Tongue (tissue), 1 donor: ENCODE measurements at regions not wholly inside any gene's neighbourhood (a gene's known extent, or its start where the extent isn't known, plus 50 kb on each side); places are given as distances from the start of the nearest gene placed in this dataset.

ENCODE experiments used
- DNase-seq: peaks from one replicate; pipeline ENCODE4 v3.0.0-alpha.2; 2015

DNA sequence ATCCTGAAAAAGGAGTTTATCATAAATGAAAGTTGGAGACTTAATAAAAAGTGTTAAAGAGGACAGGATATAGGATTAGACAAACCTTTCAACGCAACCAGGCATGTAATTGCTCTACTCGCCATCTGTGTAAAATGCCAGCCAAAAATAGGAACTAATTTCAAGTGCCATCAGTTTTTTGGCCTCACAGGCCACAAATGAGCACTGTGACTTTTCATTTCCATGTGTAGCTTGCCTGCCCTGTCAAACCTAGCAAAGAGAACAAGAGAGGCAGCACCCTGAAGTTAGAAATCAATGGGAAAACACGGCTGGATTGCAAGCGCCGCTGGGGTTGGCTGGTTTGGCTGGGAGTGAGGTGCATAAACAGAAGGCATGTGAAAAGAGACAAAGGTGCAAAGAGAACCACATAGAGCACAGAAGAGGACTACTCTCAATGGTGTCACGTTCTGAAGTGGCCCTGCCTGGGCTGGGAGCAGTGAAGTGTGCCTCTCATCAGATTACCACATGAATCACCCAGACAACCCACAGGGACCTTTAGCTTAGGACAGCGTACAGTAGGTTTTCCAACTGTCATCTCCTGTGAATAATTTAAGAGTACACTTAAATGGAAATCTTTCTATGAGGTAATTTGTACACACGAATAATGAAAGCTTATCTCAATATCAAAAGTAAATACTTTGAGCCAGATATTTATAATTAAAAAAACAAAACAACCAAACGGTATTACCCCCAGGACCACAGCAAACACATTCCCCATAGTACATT lies 78.0 kb upstream of the NHSL1 start:
- no peak for DNase-seq

DNA sequence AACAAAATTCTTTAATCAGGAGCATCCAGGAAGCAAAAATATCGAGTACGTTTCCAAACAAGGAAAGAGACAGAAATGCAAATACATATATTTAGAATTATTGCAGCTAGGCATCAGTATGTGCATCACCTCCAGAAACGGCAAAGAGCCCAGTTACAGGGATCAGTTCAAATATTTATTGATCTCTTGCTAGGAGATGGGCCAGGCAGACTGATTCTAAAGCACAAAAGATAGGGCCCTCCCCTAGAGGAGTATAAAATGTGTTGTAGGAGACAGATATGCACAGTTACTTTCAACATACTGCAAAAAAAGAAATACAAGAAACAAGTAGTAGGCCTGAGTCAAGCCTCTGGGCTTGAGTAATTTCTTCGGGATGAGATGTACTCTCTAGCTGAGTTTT lies 80.7 kb upstream of the NHSL1 start:
- DNase-seq = no peak

DNA sequence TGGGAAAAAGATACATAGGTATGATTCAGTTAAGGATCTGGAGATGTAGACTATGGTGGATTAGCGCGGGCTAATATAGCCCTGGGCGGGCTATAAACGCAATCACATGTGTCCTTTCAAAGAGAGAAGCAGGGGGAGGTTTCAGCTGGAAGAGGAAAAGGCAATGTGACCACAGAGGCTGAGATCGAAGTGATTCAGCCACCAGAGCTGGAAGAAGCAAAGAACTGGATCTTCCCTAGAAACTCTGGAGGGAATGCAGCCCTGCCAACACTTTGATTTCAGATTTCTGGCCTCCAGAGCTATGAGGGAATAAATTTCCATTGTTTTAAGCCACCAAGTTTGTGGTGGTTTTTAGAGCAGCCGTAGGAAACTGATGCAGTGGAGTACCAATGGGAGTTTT lies 81.5 kb upstream of the NHSL1 start:
- DNase-seq = no peak

DNA sequence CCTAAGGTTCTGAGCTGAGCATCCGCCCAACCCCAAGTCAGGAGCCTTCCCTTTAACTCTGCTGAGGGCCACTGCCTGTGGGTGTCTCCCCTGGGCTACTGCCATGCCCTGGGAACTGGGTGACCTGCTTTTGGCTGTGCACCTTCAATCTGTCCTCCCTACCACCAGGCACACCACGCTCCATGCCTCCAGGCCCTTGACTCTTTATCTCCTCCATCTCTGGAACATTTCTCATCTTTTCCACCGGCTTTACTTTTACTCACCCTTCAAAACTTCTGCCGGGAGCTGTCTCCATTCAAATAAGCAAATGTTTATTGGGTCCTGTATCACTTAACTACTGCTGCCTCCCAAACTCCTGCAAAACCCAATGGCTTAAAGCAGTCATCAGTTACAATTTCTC lies 83.3 kb upstream of the NHSL1 start:
- no peak for DNase-seq

DNA sequence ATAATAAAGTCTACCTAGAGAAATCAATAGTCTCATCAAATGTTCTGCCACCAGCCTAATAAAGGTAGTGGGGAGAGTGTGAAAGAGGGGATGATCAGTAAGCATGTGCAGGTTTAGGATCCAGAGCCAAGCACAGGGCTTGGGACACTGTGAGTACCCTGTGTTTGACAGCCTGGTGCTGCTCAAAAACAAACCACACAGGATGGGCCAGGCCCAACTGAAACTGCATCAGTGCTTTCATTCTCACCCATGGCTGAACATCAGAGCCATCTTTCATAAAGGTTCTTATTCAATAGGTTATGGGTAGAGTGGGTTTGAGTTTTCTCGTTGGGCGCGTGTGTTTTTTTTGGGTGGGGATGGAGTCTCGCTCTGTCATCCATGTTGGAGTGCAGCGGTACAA lies 87.3 kb upstream of the NHSL1 start:
- DNase-seq = no peak

DNA sequence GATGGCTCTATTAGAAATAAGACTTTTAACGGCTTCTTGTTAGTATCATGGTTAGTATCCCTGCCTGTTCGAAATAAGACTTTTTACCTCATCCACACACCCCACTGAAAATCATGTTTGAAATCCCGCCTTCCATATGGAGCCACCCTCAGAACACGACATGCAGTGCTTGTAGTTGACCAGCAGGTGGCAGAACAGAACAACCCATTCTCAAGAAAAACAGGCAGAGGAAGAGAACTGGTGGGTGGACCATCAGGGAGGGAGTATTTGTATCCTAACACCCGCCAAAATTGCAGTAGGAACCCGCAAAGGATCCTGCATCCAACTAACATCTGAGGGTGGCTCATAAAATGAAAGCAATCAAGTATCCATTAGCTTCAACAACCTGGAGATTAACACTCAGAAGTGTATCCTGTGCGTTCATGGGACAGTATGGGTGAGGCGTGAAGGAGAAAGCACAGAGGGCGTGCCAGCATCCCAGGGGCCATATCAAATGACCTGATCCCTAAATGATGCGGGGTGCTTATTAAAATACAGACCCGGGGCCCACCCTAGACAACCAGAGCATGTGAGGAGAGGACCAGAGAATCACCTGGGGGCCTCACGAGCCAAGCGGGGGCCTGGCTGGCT lies 89.6 kb upstream of the NHSL1 start:
- peak; percentile 90 for DNase-seq

DNA sequence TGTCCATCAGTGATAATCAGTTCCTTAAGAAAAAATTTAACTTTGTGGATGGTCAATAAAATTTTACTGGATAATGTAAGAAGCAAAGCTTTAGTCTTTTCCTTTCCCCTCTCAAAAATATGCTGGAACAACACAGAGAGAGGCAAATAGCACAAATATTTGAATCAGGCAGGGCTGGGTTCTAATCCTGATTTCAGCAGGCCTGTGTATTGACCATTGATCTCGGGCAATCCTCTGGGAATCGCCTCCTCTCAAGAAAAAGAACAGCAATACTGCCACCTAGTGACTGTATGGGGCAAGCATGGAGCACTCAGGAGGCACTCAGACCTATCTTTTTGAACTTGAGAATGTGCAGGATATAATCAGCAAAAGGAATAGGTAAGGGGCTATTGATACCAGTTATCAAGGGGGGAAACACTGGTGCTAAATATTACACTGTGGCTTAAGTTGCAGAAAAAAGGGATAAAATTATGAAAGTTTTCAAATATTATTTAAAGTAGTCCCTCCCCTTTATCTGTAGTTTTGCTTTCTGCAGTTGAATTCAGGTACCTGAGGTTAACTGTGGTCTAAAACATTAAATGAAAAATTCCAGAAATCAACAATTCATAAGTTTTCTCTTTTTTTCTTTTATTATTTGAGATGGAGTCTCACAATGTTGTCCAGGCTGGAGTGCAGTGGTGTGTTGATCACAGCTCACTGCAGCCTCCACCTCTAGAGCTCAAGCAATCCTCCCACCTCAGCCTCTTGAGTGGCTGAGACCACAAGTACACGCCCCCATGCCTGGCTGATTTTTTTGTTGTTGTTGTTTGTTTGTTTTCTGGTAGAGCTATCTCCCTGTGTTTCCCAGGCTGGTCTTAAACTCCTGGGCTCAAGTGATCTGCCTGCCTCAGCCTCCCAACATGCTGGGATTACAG lies 91.8 kb upstream of the NHSL1 start:
- peak; percentile 84 for DNase-seq

DNA sequence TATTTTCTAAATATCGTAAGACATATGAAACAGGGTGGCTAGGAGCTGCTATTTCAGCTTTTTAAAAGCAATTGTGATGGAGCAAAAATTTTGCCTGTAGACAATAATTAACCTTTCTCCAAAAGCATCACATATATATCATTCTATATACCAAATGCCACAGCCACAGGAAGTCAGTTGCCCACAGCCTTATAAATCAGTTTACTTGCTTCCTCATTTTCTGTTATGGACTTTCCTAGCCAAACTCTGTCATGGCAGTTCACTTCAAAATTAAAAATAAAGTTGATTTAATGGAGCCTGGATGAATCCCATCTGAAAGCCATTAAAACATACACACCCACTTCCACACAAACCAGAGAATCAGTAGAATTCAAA lies 93.4 kb upstream of the NHSL1 start:
- DNase-seq = no peak

DNA sequence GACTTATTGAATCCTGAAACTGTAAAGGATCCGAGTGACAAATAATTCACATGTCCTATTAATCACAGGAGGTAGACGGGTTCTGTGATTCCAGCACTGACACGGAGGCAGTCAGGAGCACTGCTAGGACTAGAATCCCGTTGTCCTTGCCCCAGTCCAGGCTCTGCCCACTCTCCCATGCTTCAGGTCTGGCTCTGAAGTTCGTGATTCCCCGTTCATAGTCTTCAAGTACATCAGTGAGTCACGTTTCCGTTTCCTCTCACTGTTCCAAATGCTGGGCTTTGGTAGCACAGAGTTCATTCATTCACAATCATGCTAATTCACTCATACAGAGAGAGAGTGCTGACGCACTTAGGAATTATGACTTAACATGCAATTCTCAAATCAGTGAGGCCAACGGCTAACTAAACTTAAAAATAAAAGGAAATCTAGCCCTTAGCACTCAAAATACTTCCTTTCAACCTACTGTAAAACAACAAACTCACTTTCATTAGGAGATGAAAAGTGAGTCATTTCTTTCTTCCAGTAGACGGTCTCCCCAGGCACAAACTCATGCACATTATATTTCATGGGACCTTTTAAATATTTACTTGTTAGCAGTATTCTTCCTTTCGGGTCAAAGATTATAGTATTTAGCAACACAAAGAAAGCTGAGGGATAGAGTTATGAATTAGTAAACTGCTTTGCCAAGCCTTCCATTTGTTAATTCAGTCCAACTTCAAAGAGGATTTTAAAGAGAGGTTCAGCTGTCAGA lies 94.0 kb upstream of the NHSL1 start:
- no peak for DNase-seq

DNA sequence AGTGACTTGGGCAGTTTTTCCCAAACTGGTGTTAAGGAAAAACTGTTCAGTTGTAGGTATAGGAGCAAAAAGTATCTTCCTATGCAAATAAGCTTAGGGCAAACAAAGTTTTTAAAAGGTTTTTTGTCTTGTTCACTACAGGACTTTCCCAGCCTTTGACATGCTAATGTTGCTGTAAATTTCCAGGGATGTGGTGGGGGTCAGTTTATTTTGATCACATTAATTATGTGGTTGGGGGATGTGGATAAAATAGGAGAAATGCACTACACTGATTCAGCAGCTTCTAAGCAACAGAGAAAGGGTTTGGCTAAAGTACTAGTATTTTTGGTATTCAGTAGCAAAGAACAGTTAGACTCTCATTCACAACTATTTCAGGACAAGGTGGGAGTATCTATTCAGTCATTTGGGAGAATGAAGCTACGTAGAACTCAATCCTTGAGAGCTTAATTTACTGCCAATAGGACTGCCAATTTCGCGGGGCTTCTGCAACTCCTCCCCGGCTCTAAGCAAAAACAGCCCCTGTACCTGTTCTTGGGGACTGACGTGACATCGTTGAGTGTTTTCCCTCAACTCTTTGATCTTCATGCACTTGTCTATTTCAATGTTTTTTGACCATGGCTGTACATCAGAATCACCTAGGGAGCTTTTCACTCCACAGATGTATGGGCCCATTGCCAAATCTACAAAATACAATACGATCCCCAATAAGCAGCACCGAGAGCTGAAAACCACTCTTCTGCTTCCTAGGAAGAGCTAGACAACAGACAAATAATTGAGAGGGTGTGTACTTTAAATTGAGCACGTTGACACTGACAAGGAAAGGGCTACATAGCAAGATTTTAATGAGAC lies 94.8 kb upstream of the NHSL1 start:
- DNase-seq = peak; percentile 40

DNA sequence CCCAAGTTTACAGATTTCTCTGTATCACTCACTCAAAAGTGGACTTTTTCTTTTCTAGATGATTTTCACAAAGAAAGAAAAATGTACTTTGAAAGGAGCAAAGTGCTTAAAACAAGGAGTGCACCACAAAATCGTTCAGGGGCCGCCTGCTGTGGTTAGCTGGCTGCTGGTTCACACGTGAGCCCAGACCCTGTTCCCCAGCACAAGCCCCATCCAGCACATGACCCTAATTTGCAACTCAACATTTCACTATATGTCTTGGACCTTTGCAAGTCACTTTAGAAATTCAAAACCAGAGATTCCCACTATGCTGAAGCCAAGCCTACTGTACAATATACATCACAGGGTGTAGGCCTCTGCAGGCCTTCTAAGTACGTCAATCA lies 95.5 kb upstream of the NHSL1 start:
- DNase-seq = no peak

DNA sequence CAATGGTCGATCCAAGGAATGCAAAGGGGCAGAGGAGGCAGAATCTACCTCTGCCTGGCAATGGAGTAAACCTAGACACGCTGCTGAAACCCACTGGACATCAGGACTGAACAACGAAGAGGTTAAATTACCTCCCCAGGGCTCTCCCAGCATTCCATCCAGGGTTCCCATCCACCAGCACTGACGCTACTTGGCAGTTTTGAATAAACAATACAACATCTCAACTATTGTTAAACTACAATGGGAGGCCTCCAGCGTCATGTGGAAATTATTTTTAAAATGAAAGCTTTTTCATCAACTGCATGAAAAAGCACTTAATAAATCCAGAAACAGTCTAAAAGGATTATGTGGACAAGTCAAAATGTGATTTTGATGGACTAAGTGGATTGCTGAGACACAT lies 96.8 kb upstream of the NHSL1 start:
- no peak for DNase-seq

DNA sequence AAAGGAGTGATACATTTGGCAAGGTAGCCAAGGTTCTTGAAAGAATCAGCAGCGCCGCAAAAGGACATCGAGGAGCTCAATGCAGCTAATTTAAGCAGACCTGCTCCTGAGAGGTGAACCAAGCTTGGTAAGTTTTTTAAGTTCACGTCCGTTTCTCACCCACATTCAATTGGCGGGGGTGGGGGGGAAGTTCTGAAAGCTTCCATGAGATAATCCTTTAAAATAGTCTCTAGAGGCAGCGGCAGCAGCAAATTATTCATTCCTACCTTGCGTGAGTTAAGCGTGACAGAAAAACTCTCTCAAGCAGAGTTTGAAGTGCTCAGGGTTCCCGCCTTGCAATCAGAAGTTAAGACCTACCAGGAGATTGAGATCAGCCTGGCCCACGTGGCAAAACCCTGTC lies 97.3 kb upstream of the NHSL1 start:
- no peak for DNase-seq

DNA sequence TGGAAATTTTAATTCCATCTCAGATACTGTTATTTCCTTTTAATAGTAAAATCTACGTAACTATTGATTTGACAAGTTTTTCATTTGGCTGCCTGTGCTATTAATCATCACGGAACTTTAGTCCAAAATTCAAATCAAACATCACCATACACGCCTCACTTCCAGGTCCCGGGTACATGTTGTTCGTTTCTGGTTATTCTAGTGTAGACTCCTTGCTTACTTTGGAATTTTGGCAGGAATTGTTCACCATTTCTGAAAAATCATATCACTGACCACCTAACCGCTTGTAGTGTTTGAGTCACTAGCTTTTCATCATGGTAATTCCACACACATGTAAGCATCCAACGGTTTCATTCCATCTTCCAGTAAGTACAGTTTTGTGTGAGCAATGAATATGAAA lies 98.0 kb upstream of the NHSL1 start:
- no peak for DNase-seq

DNA sequence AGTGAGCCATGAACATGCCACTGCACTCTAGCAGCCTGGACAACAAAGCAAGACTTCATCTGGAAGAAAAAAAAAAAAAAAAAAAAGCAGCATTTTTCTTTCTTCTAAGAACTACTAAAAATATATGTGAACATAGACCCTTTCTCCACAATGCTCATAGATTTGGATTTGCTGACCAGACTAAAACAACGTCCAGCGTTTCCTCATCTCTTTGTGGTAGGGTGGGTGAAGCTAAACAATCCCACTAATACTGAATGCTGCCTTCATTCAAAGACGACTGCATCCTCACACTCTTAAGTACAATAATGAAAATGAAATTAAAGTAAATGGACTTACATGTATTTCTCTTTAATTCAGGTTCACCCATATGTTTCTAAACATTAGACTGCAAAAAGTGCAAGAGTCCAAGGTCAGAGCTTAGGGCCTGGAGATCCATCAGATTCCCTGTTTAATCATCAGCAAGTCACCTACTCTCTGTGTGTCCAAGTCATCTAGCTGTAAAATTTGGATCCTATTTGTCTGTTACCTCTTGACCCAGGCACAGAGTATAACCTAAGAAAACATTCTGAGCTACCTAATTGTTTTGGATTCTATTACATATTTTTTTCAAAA lies 99.4 kb upstream of the NHSL1 start:
- no peak for DNase-seq

DNA sequence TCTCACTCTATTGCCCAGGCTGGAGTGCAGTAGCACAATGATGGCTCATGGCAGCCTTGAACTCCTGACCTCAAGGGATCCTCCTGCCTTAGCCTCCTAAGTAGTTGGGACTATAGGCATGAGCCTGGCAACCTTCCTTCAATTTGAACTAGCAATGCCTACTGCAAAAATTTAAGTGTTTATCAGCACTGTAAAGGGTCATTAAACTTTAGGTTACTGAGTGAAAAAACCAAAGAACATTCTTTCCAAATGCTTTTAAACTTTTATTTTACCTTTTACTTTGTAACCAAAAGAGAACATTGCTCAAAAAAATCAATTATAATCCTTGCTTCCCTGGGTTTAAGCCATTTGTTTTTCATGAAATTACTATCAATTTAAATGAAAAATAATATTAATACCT lies 101.0 kb upstream of the NHSL1 start:
- DNase-seq = no peak

DNA sequence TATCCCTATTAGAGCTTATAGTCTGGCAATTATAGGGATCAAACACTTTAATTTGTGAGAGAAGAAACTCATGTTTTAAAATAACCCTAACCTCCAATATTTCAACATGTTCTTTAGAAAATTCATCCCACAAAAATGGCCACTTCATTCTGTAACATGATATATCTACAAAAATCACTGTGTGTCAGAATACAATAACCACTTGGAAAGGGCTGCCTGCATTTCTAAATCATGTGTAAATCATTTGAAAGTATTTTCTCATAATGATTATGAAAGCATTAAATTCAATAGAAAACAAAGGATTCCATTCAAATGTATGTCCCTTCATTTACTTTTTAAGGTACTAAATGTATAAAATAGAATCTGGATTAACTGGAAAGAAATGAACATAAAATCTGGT lies 101.4 kb upstream of the NHSL1 start:
- peak; percentile 16 for DNase-seq

DNA sequence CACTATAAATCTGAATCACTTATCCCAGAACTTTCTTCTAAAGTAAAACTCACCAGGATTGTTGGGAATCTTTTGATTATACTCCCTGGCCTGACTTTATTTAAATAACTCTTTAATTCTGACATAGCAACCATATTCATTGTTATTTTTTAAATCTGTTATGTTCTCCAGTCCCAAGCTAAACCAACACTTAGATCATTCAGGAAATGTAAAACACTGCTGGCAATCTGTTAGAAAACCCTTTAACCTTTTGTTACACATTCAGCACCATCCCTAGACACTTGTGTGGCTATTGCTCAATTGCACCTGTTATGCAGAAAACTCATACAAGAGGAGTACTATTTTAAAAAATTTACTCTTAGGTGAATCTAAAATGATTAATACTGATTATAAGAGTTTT lies 101.8 kb upstream of the NHSL1 start:
- peak; percentile 44 for DNase-seq

DNA sequence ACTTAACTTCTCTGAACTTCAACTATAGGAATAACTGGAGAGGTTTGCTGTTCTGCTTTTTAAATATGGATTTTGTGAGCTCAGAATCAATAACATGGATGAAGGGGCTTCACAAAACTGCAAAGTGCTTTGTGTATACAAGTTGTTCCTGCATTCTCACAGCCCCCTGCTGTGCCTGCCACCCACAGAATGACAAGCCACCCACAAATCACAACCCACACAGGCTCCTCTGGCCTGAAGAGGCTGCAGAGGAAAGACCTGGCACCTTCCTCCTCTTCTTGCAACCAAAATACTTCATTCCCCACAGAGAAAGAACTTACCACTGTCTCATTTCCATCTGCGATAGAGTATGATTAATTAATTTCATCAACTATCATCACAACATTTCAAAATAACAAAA lies 106.7 kb upstream of the NHSL1 start:
- no peak for DNase-seq

DNA sequence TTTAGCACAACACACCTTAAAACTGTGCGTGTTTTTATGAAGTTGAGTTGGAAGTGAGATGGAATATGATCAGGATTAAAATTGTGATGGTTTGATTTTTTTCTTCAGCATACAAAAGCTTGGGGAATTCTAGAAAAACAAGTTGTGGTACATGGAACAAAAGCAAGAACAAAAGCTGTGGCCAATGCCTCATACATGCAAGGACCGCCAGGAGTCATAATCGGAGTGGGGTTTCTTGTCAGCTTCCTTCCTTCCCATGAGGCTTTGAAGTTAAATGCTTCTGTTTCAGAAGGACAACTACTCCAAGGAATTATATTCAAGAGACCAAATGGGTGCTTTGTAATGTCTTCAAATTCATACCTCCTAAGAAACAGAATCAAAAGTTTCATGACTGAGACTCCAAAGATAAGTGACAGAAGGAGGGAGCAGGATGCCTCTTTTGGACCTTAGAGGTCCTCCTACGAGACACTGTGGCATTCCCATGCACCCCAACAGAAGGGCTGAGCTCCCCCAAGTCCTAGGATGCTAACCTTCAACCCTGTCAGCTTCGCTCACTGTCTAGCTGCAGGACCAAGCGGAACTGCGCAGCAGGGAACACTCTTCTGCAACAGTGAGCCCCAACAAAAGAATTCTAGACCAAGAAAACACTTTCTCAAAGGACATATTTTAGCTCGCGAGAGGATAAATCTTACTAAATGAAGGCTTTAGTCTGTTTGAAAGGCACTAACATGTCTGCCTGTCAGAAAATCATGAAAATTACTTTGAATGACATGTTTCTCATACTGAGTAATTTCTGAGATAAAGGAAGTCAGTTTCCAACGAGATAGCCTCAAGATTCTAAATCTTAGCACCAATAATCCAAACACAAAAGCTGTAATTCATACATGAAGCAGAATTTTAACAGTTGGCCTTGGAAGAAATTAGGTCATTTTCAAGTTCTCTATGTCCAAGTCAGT lies 108.5 kb upstream of the NHSL1 start:
- DNase-seq = no peak
